T-cell (primary cell): ENCODE measurements at regions not wholly inside any gene's neighbourhood (a gene's known extent, or its start where the extent isn't known, plus 50 kb on each side); places are given as distances from the start of the nearest gene placed in this dataset.

ENCODE experiments used
- ATAC-seq, 4 experiments: fragments of 200-7000 bp in 3 of 4; fragments of 150-1000 bp in 1 of 4; cut with Tn5 transposase; replicated peaks in 1 of 4; 1 replicate in 3 of 4; 2 replicates in 1 of 4; pipeline ENCODE4 v1.10.0; 2021; ENCODE audit warnings: moderate library complexity in 3 of 4, mild to moderate bottlenecking in 2 of 4, moderate number of reproducible peaks in 1 of 4
- CTCF ChIA-PET, 2 donors: fragments of 300-600 bp; sonication (Branson Sonifier 250); formaldehyde crosslinking; loops; one replicate each; lab custom pipeline; 2022; ENCODE audit warnings: antibody characterized with exemption in 2 of 2; lab: Charles Lee
- POLR2A ChIA-PET, 2 donors: fragments of 300-600 bp; sonication (Branson Sonifier 250); formaldehyde crosslinking; loops; one replicate each; lab custom pipeline; 2022; ENCODE audit warnings: antibody characterized with exemption in 2 of 2; lab: Charles Lee
- DNase-seq, 35 experiments: peaks; one replicate each; pipeline versions ENCODE4 v3.0.0 to v3.0.0-alpha.2; 2013 to 2023
- H3K27ac ChIP-seq: one replicate; pipeline ENCODE4 v1.5.1; 2013; ENCODE audit warnings: low read length
- H3K27me3 ChIP-seq, 2 experiments: replicated peaks in 1 of 2; 1 replicate in 1 of 2; 2 replicates in 1 of 2; pipeline versions ENCODE4 v1.6.1 to v1.7.0; 2013; ENCODE audit warnings: low read length in 1 of 2, mixed read lengths in 1 of 2; ENCODE audit not compliant: control insufficient read depth in 2 of 2, insufficient read depth in 2 of 2; ENCODE audit errors: extremely low read depth in 1 of 2
- H3K36me3 ChIP-seq, 2 donors: 1 replicate in 1 of 2; 2 replicates in 1 of 2; pipeline versions ENCODE4 v1.6.1 to v1.7.0; 2013; ENCODE audit warnings: low read length in 1 of 2; ENCODE audit not compliant: control insufficient read depth in 2 of 2, insufficient read depth in 1 of 2; ENCODE audit errors: extremely low read depth in 1 of 2
- H3K4me1 ChIP-seq, 2 experiments: 1 replicate in 1 of 2; 2 replicates in 1 of 2; pipeline versions ENCODE4 v1.6.1 to v1.7.0; 2013; ENCODE audit warnings: low read length in 2 of 2, mixed read lengths in 1 of 2; ENCODE audit not compliant: insufficient read depth in 2 of 2, control insufficient read depth in 1 of 2; ENCODE audit errors: extremely low read depth in 1 of 2
- H3K4me3 ChIP-seq, 2 donors: 1 replicate in 1 of 2; 2 replicates in 1 of 2; pipeline versions ENCODE4 v1.5.1 to v1.7.0; 2013; ENCODE audit warnings: mild to moderate bottlenecking in 2 of 2, low read length in 1 of 2, moderate library complexity in 1 of 2; ENCODE audit not compliant: control insufficient read depth in 1 of 2; ENCODE audit errors: extremely low read depth in 1 of 2
- H3K9me3 ChIP-seq: 2 replicates; pipeline ENCODE4 v1.7.0; 2013
- H3K27ac Mint-ChIP-seq, 2 donors: one replicate each; pipeline ENCODE4 v1.8.0; 2020 to 2021; ENCODE audit warnings: mild to moderate bottlenecking in 2 of 2, mixed read lengths in 2 of 2
- H3K27me3 Mint-ChIP-seq, 2 donors: one replicate each; pipeline ENCODE4 v1.8.0; 2021 to 2022; ENCODE audit warnings: mixed read lengths in 2 of 2
- H3K36me3 Mint-ChIP-seq: one replicate; pipeline ENCODE4 v1.8.0; 2021; ENCODE audit warnings: mixed read lengths
- H3K4me1 Mint-ChIP-seq, 3 donors: one replicate each; pipeline ENCODE4 v1.8.0; 2020 to 2022; ENCODE audit warnings: mixed read lengths in 3 of 3, mild to moderate bottlenecking in 1 of 3
- H3K4me3 Mint-ChIP-seq, 3 donors: one replicate each; pipeline ENCODE4 v1.8.0; 2020 to 2022; ENCODE audit warnings: mild to moderate bottlenecking in 3 of 3, mixed read lengths in 3 of 3, moderate library complexity in 3 of 3
- H3K9me3 Mint-ChIP-seq, 3 donors: one replicate each; pipeline ENCODE4 v1.8.0; 2020 to 2022; ENCODE audit warnings: mixed read lengths in 3 of 3
- WGBS: methylation state at CpG from one replicate; pipeline ENCODE4 v1.1.5; 2013; ENCODE audit warnings: missing lambda C conversion rate; ENCODE audit not compliant: insufficient coverage; 5-methylcytosine and 5-hydroxymethylcytosine counted together

DNA sequence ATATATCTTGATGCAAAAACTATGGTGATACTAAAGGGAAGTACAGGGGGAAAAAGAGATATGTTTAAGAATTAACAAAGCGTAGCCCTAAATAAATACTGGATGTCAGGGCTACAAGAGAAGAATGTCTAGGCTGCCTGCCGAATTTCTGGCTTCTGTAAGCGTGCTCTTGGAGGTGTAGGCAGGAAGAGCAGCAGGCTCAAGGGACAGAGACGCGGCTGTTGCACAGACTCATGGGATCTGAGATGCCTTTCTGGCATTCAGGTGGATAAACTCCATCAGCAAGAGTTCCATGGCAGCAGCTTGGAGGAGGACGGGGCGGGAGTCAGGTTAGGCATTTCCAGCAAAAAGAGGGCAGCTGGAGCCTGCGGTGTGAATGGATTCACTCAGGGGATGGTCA lies 123.2 kb upstream of the TWIST2 start:
- ATAC-seq (no peak), DNase-seq (no peak)
- H3K4me3 ChIP-seq, result no peak overlapping the region
- H3K27me3 ChIP-seq, result peaks cover 0 to 22% of the 10 kb centered on the region in 2 experiments
- no peaks in the 10 kb centered on the region for H3K36me3 ChIP-seq
- no peaks in the 10 kb centered on the region for H3K9me3 ChIP-seq
- Mint-ChIP-seq H3K4me1 (no peaks in the 10 kb centered on the region), H3K9me3 (no peaks in the 10 kb centered on the region), H3K27me3 (peaks cover 11 to 19% of the 10 kb centered on the region in 2 donors), H3K27ac (no peak overlapping the region), H3K36me3 (no peaks in the 10 kb centered on the region), H3K4me3 (no peak overlapping the region)
- ChIA-PET POLR2A (no interaction called here), CTCF (no interaction called here)
- H3K4me1 ChIP-seq, result no peaks in the 10 kb centered on the region
- no peak overlapping the region for H3K27ac ChIP-seq
- WGBS, result 81% methylated on average over 8 of the region's 8 CpGs

DNA sequence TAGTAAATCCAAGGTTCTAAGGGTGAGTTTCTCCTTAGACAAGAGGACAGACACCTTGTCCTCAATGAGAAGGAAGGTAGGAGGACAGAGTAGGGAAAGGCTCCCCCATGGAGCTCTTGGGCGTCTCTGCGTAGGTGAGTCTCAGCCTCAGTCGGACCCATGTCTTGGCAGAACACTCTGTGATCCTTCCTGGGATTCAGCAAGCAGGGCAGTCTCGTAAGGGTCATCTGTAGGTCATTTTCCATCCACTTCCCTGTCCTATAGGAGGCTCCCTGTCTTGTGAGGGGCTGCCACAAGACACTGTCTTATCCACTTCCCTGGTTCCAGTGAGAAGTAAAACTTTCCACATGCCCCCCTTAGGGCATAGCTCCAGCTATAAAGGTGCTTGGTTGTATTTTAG lies 122.6 kb upstream of the TWIST2 start:
- Mint-ChIP-seq H3K4me3 (no peak overlapping the region), H3K36me3 (no peaks in the 10 kb centered on the region), H3K27ac (no peak overlapping the region), H3K27me3 (peaks cover 14 to 22% of the 10 kb centered on the region in 2 donors), H3K9me3 (no peaks in the 10 kb centered on the region), H3K4me1 (no peaks in the 10 kb centered on the region)
- Histone ChIP-seq H3K4me3 (no peak overlapping the region), H3K4me1 (no peaks in the 10 kb centered on the region), H3K27me3 (peaks cover 0 to 25% of the 10 kb centered on the region in 2 experiments), H3K27ac (no peak overlapping the region), H3K9me3 (no peaks in the 10 kb centered on the region), H3K36me3 (no peaks in the 10 kb centered on the region)
- POLR2A ChIA-PET, result no interaction called here
- CTCF ChIA-PET, result no interaction called here
- no peak for DNase-seq
- WGBS, result 77% methylated on average over 3 of the region's 4 CpGs
- no peak for ATAC-seq

- Histone ChIP-seq H3K36me3 (no peaks in the 10 kb centered on the region), H3K4me1 (no peaks in the 10 kb centered on the region), H3K27ac (no peak overlapping the region), H3K4me3 (no peak overlapping the region), H3K9me3 (no peaks in the 10 kb centered on the region), H3K27me3 (peaks cover 0 to 24% of the 10 kb centered on the region in 2 experiments)
- CTCF ChIA-PET, result no interaction called here
- Mint-ChIP-seq H3K4me1 (no peaks in the 10 kb centered on the region), H3K27me3 (peaks cover 14 to 19% of the 10 kb centered on the region in 2 donors), H3K4me3 (no peak overlapping the region), H3K36me3 (no peaks in the 10 kb centered on the region), H3K9me3 (peaks cover 0 to 4% (median 0%) of the 10 kb centered on the region in 3 donors), H3K27ac (no peak overlapping the region)
- WGBS, result 77% methylated on average over 16 of the region's 17 CpGs
- ATAC-seq, result no peak
- POLR2A ChIA-PET, result no interaction called here
- no peak for DNase-seq
Observed at GRCh38 chr2:238726670-238727584, 121.0 kb upstream of the TWIST2 start.

GRCh38 chr2:238727585-238728329 lies 120.1 kb upstream of the TWIST2 start:
- Mint-ChIP-seq H3K27ac (no peak overlapping the region), H3K36me3 (no peaks in the 10 kb centered on the region), H3K27me3 (peaks cover 12 to 19% of the 10 kb centered on the region in 2 donors), H3K4me1 (no peaks in the 10 kb centered on the region), H3K4me3 (no peak overlapping the region), H3K9me3 (peaks cover 0 to 4% (median 0%) of the 10 kb centered on the region in 3 donors)
- Histone ChIP-seq H3K27ac (no peak overlapping the region), H3K4me1 (no peaks in the 10 kb centered on the region), H3K27me3 (peaks cover 0 to 24% of the 10 kb centered on the region in 2 experiments), H3K36me3 (no peaks in the 10 kb centered on the region), H3K4me3 (no peak overlapping the region), H3K9me3 (no peaks in the 10 kb centered on the region)
- CTCF ChIA-PET, result no interaction called here
- POLR2A ChIA-PET, result no interaction called here
- no peak for ATAC-seq
- 80% methylated on average over 5 of the region's 11 CpGs for WGBS
- DNase-seq, result no peak

DNA sequence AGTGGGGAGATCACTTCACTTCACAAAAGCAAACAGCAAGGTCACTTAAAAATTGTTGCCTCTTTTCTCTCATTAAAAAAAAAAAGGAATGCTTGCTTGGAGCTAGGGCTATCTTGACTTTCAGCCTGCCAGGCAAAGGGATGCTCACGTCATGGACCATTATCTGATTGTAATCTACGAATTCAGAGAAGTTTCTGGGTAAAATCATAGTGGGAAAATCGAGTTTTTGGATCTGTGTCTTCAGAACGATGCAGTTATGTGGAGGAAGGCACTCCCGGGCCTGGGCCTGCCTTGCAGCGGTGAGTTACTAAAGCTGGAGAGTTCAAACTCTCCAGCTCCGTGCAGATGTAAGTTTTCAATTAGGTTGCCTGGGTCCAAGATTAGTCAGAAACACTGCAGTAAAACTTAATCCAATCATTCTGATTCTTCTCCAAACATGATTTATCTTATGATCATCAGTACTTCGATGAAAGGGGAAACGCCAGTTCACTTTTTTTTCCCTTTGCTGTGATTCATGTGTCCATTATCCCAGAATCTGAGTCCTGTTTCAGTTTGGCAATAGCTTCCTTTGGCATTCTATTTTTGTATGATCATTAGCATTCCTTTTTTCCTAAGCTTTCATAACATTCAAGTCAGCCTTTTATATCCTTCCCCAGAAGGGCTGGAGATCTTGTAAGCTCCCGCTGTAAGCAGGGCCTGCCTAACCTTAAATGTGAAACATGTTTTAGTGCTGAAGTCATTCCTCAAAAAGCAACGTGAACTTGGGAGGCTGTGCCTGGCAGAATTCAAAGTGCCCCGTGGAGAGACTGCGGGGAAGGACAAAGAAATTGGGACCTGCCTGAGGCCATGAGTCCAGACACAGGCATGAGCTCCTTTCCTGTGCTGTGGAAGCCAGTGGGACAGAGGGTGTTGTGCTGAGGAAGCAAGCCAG lies 119.3 kb upstream of the TWIST2 start:
- ATAC-seq (no peak), DNase-seq (no peak)
- Histone ChIP-seq H3K27ac (no peak overlapping the region), H3K27me3 (peaks cover 0 to 24% of the 10 kb centered on the region in 2 experiments), H3K9me3 (no peaks in the 10 kb centered on the region), H3K4me1 (no peaks in the 10 kb centered on the region), H3K4me3 (no peak overlapping the region), H3K36me3 (no peaks in the 10 kb centered on the region)
- Mint-ChIP-seq H3K9me3 (peaks cover 0 to 4% (median 0%) of the 10 kb centered on the region in 3 donors), H3K4me3 (no peak overlapping the region), H3K27me3 (peaks cover 12 to 19% of the 10 kb centered on the region in 2 donors), H3K36me3 (no peaks in the 10 kb centered on the region), H3K27ac (no peak overlapping the region), H3K4me1 (no peaks in the 10 kb centered on the region)
- ChIA-PET POLR2A (no interaction called here), CTCF (no interaction called here)
- 52% methylated on average over 9 of the region's 13 CpGs for WGBS
